Hepatocyte (in vitro differentiated cells): ENCODE measurements at regions not wholly inside any gene's neighbourhood (a gene's known extent, or its start where the extent isn't known, plus 50 kb on each side); places are given as distances from the start of the nearest gene placed in this dataset.

Experiments used
- DNase-seq: peaks from one replicate; pipeline ENCODE4 v3.0.0-alpha.2; 2016; ENCODE audit warnings: low spot score
- H2AFZ ChIP-seq: fragments of 200-600 bp; sonication (generic); 2 replicates; pipeline ENCODE4 v1.6.0; 2016; ENCODE audit warnings: antibody characterized with exemption, mild to moderate bottlenecking
- H3K27ac ChIP-seq: fragments of 200-600 bp; sonication (generic); 2 replicates; pipeline ENCODE4 v1.5.1; 2016; ENCODE audit warnings: mild to moderate bottlenecking
- H3K27me3 ChIP-seq: fragments of 200-600 bp; sonication (generic); 2 replicates; pipeline ENCODE4 v1.6.1; 2016
- H3K36me3 ChIP-seq: fragments of 200-600 bp; sonication (generic); replicated peaks from 2 replicates; pipeline ENCODE4 v1.5.1; 2016; ENCODE audit warnings: low read depth; ENCODE audit not compliant: insufficient read depth
- H3K4me1 ChIP-seq: fragments of 200-600 bp; sonication (generic); 2 replicates; pipeline ENCODE4 v1.5.1; 2016; ENCODE audit warnings: mild to moderate bottlenecking, moderate library complexity; ENCODE audit not compliant: insufficient read depth
- H3K4me2 ChIP-seq: fragments of 200-600 bp; sonication (generic); 2 replicates; pipeline ENCODE4 v1.6.0; 2016
- H3K4me3 ChIP-seq: fragments of 200-600 bp; sonication (generic); 2 replicates; pipeline ENCODE4 v1.5.1; 2016; ENCODE audit warnings: mild to moderate bottlenecking
- H3K79me2 ChIP-seq: fragments of 200-600 bp; sonication (generic); 2 replicates; pipeline ENCODE4 v1.6.0; 2017; ENCODE audit warnings: mild to moderate bottlenecking
- H3K9me2 ChIP-seq: fragments of 200-600 bp; sonication (generic); replicated peaks from 2 replicates; pipeline ENCODE4 v1.6.0; 2017; ENCODE audit warnings: mild to moderate bottlenecking; ENCODE audit not compliant: insufficient read depth
- H3K9me3 ChIP-seq: fragments of 200-600 bp; sonication (generic); 2 replicates; pipeline ENCODE4 v1.5.1; 2016; ENCODE audit warnings: low read depth, mild to moderate bottlenecking
- H4K20me1 ChIP-seq: fragments of 200-600 bp; sonication (generic); 2 replicates; pipeline ENCODE4 v1.6.0; 2016; ENCODE audit warnings: mild to moderate bottlenecking; ENCODE audit not compliant: insufficient read depth, poor library complexity, severe bottlenecking
- CTCF ChIP-seq: fragments of 200-600 bp; sonication (generic); IDR thresholded peaks from 2 replicates; pipeline ENCODE4 v1.5.1; 2016; ENCODE audit warnings: antibody characterized with exemption, mild to moderate bottlenecking; ENCODE audit not compliant: poor library complexity
- EZH2 ChIP-seq: fragments of 200-600 bp; sonication (generic); IDR thresholded peaks from 2 replicates; pipeline ENCODE4 v1.6.1; 2016; ENCODE audit warnings: antibody characterized with exemption, mild to moderate bottlenecking, borderline replicate concordance
- EZH2phosphoT487 ChIP-seq: fragments of 200-600 bp; sonication (generic); IDR thresholded peaks from one replicate; pipeline ENCODE4 v1.6.1; 2018; ENCODE audit warnings: antibody characterized with exemption, mild to moderate bottlenecking, low read depth, moderate library complexity; ENCODE audit not compliant: unreplicated experiment, severe bottlenecking
- WGBS: methylation state at CpG from one replicate; pipeline ENCODE4 v1.1.6; 2016; ENCODE audit warnings: low lambda C conversion rate; ENCODE audit errors: missing lambda C conversion rate; 5-methylcytosine and 5-hydroxymethylcytosine counted together

- Histone ChIP-seq H3K27me3 (no peaks in the 10 kb centered on the region), H3K9me2 (no peaks in the 10 kb centered on the region), H3K4me3 (no peak overlapping the region), H3K9me3 (no peaks in the 10 kb centered on the region), H4K20me1 (no peaks in the 10 kb centered on the region), H3K4me2 (peak overlapping the region; percentile 46), H2AFZ (no peak overlapping the region), H3K79me2 (no peaks in the 10 kb centered on the region), H3K27ac (no peak overlapping the region), H3K36me3 (no peaks in the 10 kb centered on the region), H3K4me1 (peaks cover 12% of the 10 kb centered on the region)
- 67% methylated on average over 13 of the region's 13 CpGs for WGBS
- DNase-seq = peak; percentile 62
- TF ChIP-seq EZH2 = no peak
- TF ChIP-seq CTCF = no peak
- TF ChIP-seq EZH2phosphoT487 = no peak
Observed at GRCh38 chr1:91591175-91591974, 90.7 kb downstream of the CDC7 start.

GRCh38 chr1:91592716-91593477 lies 92.2 kb downstream of the CDC7 start:
- H4K20me1 ChIP-seq = no peaks in the 10 kb centered on the region
- H2AFZ ChIP-seq = no peak overlapping the region
- H3K4me2 ChIP-seq = no peak overlapping the region
- 67% methylated on average over 5 of the region's 5 CpGs for WGBS
- TF ChIP-seq EZH2phosphoT487 = no peak
- no peak for TF ChIP-seq EZH2
- no peak for TF ChIP-seq CTCF
- no peaks in the 10 kb centered on the region for H3K9me3 ChIP-seq
- H3K4me1 ChIP-seq = peaks cover 12% of the 10 kb centered on the region
- no peak for DNase-seq
- H3K4me3 ChIP-seq = no peak overlapping the region
- H3K79me2 ChIP-seq = no peaks in the 10 kb centered on the region
- no peaks in the 10 kb centered on the region for H3K9me2 ChIP-seq
- no peak overlapping the region for H3K27ac ChIP-seq
- H3K36me3 ChIP-seq = no peaks in the 10 kb centered on the region
- H3K27me3 ChIP-seq = no peaks in the 10 kb centered on the region

- no peak overlapping the region for H2AFZ ChIP-seq
- no peaks in the 10 kb centered on the region for H3K27me3 ChIP-seq
- H3K9me3 ChIP-seq = no peaks in the 10 kb centered on the region
- DNase-seq = no peak
- H3K9me2 ChIP-seq = no peaks in the 10 kb centered on the region
- WGBS = 60% methylated on average over 11 of the region's 11 CpGs
- no peak overlapping the region for H3K27ac ChIP-seq
- no peak overlapping the region for H3K4me3 ChIP-seq
- no peak overlapping the region for H3K4me2 ChIP-seq
- no peaks in the 10 kb centered on the region for H3K79me2 ChIP-seq
- no peaks in the 10 kb centered on the region for H3K36me3 ChIP-seq
- H4K20me1 ChIP-seq = no peaks in the 10 kb centered on the region
- peaks cover 12% of the 10 kb centered on the region for H3K4me1 ChIP-seq
- TF ChIP-seq CTCF (no peak), EZH2 (no peak), EZH2phosphoT487 (no peak)
Observed at GRCh38 chr1:91594383-91595055, 93.9 kb downstream of the CDC7 start.
